SU-DHL-6 (cell line): ENCODE measurements at regions not wholly inside any gene's neighbourhood (a gene's known extent, or its start where the extent isn't known, plus 50 kb on each side); places are given as distances from the start of the nearest gene placed in this dataset.

Experiments
- CTCF ChIP-seq: fragments of 200-600 bp; sonication (generic); IDR thresholded peaks from one replicate; pipeline ENCODE4 v1.5.1; 2017; ENCODE audit warnings: antibody characterized with exemption, mild to moderate bottlenecking, low read length, moderate library complexity; ENCODE audit not compliant: insufficient read depth, poor library complexity, severe bottlenecking
- EZH2phosphoT487 ChIP-seq: fragments of 200-600 bp; sonication (generic), shearing (Covaris generic); conservative IDR thresholded peaks from 2 replicates; pipeline ENCODE4 v1.6.1; 2018; ENCODE audit warnings: mild to moderate bottlenecking, antibody characterized with exemption, low read length, moderate library complexity, mixed read lengths

- TF ChIP-seq CTCF: no peak
- no peak for TF ChIP-seq EZH2phosphoT487
Measured at GRCh38 chr4:60089546-60090273, 1110.4 kb upstream of the ADGRL3 start.
